HG03521 (cell line): ENCODE measurements at regions not wholly inside any gene's neighbourhood (a gene's known extent, or its start where the extent isn't known, plus 50 kb on each side); places are given as distances from the start of the nearest gene placed in this dataset.

Experiments used
- ATAC-seq: cut with Tn5 transposase; IDR thresholded peaks from one replicate; pipeline ENCODE4 v1.9.1; 2021; ENCODE audit warnings: mild to moderate bottlenecking, moderate library complexity; ENCODE audit not compliant: unreplicated experiment

DNA sequence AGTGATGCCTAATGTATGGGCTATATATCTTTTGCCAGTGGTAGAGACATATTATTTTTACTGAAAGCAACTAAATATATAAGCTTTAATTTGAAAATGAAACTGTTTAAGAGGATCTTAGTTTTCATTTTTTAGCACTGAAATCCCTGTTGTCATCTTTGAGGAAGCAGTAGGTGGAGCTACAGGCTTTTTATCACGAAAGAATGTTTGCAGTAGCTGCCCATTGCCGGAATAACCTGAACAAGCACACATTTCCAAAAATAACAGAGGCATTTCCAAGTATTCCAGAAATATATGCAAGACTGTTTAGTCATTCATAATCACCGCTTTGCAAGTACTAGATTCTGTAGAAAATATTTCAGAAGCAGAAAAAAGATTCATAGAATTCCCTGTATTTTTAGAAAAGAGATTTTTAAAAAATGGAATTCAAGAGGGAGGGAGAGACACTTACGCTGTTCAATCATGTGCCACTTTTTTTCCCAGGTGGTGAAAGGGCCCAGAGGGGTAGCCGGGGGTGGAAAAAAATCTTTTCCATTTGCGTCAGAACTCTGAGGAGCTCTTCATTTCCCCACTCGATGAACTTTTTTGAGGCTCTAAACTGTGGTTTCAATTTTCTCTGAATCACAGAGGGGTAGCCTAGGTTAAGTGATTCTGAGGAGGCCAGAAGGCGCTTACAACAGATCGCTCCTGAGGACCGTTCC, 142.5 kb upstream of the FERMT1 start:
- no peak for ATAC-seq

- ATAC-seq: no peak
Observed at GRCh38 chr20:6253396-6253795, 130.6 kb upstream of the FERMT1 start.

DNA sequence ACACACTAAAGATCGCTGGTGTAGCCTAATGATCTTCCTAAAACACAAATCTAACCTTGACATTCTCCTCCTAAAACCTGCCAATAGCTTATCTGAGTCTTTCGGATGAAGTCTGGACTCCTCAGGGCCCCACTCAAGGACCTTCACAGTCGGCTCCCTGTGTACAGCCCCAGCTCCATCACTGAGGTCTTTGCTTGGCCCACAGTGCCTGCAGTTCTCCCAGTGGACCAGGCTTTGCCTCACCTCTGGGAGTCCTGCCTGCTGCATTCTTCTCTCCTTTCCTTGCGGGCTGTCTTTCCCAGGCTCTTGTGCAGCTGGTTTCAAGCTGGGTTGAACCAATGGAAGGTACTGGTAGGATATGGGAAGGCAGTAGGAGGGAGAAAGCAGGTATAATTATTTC, 122.6 kb upstream of the FERMT1 start:
- ATAC-seq: no peak

- ATAC-seq: no peak
Observed at GRCh38 chr20:6241591-6241990, 118.8 kb upstream of the FERMT1 start.

- ATAC-seq: no peak
Observed at GRCh38 chr20:6240059-6240458, 117.2 kb upstream of the FERMT1 start.

DNA sequence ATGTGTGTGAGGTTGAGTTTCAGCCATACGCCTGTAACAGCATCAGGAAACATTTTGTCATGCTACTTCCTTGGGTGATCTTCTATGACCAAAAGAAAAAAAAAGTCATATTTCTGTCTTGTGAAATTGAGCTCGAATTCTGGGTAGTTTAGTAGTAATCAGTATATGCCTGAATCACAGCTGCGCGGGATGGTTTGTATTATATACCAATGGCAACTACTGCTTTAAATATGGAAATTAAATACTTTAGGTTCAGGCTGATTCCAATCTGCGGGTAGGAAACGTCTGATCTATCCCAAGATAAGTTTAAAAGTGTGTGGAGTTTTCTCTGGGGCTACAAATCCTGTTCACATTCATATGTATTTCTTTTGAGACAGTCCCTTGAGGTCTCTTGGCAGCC, 115.6 kb upstream of the FERMT1 start:
- no peak for ATAC-seq

GRCh38 chr20:6235510-6235909, 112.7 kb upstream of the FERMT1 start:
- ATAC-seq: no peak

GRCh38 chr20:6232436-6232835, 109.6 kb upstream of the FERMT1 start:
- ATAC-seq: no peak

- no peak for ATAC-seq
Observed at GRCh38 chr20:6231556-6231955, 108.7 kb upstream of the FERMT1 start.

DNA sequence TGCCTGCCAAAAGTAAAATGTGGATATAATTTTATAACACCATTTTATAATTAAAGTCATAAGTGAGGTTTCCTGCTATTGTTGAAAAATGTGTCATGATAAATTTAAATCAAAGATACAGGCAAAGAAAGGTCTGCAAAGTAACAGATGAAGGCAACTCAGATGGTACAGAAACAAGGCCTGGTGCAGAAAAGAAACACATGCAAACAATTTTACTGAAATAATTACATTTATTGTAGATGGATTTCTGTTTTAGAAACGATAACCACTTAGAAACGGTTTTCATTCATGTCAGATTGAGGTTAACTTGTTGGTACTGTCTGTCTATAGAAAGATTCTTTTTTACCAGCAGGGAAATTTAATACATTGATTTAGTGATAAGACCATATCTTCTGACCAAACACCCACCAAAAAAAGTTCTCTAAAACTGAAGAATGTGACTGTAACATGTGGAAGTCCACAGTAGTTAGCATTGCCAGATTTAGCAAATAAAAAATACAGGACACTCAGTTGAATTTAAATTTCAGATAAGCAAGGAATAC, 105.5 kb upstream of the FERMT1 start:
- no peak for ATAC-seq

- no peak for ATAC-seq
Observed at GRCh38 chr20:6213311-6213710, 90.5 kb upstream of the FERMT1 start.

DNA sequence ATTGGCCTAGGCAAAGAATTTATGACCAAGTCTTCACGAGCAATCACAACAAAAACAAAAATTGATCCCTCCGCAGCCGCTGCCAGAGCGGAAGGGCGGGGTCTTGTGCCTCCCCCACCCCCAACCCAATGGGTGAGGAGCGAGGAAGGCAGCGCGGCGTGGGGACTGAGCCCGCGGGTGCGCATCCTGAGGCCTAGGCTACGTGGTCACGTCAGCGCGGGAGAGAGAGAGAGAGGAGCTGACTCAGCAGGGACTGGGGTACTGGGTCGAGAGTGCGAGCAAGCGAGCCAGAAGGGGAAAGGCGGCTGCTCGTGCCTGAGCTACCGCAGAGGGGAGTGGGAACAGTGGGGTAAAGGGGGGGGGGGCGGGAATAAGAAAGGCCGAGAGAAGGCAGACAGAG, 90.1 kb upstream of the FERMT1 start:
- no peak for ATAC-seq

- no peak for ATAC-seq
Observed at GRCh38 chr20:6209093-6209492, 86.3 kb upstream of the FERMT1 start.

- ATAC-seq: no peak
Observed at GRCh38 chr20:6200092-6200491, 77.3 kb upstream of the FERMT1 start.

DNA sequence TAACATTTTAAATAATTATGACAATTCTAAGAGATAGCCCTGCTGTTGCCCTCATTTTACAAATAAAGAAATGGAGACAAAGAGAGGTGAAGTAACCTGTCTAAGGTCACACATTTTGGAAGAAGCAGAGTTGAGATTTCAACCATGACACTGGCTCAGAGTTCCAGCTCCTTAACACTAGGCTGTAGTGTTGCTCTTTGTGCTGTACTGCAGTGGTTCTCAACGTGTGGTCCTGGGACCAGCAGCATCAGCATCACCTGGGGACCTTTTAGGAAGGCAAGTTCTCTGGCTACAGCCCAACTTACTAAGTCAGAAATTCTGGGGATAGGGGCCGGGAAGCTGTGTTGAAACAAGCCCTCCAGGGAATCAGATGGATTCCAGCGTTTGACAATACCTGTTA, 62.4 kb upstream of the FERMT1 start:
- no peak for ATAC-seq

DNA sequence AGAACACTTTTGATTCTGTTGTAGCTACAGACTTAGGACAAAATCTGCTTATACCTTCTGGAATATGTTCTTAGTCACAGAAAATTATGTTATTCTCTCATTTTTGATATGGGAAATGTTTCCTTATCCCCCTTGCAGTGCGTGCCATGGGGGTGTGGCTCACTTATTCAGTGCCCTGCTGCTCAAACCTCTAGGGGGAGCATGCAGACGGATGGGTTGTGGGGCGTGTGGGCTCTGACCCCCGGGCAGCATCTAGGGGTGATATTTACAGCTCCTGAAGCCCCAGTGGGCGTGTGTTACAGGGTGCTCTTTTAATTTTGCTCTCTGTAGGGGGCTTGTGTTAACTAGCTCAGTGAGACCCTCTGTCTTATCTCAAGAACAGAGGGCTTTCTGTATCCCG, 61.3 kb upstream of the FERMT1 start:
- ATAC-seq: no peak

GRCh38 chr20:6180531-6180930, 57.7 kb upstream of the FERMT1 start:
- ATAC-seq: no peak

DNA sequence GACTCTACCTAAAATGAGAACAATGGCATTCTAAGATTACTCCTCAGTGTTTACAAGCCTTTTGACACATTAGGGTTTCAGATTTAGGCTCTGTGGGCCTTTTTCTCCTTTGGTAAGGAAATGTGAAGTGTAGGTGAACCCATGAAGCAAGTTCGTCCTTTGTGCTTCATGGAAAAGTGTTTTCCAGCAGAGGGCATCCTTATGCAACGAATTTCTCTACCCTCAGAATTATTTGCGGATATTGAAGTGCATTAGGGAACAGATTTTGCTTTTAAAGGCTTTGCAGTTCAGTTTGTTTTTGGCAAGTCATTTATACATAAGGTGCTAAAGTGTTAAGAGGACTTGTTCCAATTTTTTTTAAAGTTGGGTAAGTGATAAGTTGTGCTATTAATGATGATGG, 55.7 kb upstream of the FERMT1 start:
- ATAC-seq: no peak

DNA sequence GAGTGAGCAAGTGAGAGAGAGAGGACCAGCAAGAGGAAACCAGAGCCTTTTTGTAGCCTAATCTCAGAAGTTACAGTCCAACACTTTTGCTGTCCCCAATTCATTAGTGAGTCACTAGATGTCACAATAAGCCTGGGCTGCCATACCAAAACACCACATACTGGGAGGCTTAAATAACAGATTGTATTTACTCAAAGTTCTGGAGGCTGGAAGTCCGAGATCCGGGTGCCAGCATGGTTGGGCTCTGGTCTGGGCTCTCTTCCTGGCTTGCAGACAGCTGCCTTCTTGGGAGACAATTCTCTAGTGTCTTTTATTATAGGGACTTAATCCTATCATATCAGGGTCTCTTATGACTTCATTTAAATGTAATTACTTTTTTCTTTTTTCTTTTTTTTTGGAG, 50.7 kb upstream of the FERMT1 start:
- no peak for ATAC-seq
